Ascending aorta (tissue), 2 donors: ENCODE measurements at regions not wholly inside any gene's neighbourhood (a gene's known extent, or its start where the extent isn't known, plus 50 kb on each side); places are given as distances from the start of the nearest gene placed in this dataset.

Experiments used
- DNase-seq, 2 donors: peaks; one replicate each; pipeline ENCODE4 v3.0.0-alpha.2; 2019; ENCODE audit warnings: low spot score in 2 of 2
- H3K27ac ChIP-seq, 2 donors: fragments of 200-600 bp; sonication (generic); one replicate each; pipeline ENCODE4 v1.5.1; 2016 to 2017; ENCODE audit warnings: mild to moderate bottlenecking in 1 of 2
- H3K27me3 ChIP-seq: fragments of 200-600 bp; sonication (generic); one replicate; pipeline ENCODE4 v1.5.1; 2017
- H3K36me3 ChIP-seq, 2 donors: fragments of 200-600 bp; sonication (generic); one replicate each; pipeline ENCODE4 v1.5.1; 2016
- H3K4me1 ChIP-seq, 2 donors: fragments of 200-600 bp; sonication (generic); one replicate each; pipeline ENCODE4 v1.5.1; 2016 to 2017; ENCODE audit warnings: mild to moderate bottlenecking in 1 of 2
- H3K4me3 ChIP-seq, 2 donors: fragments of 200-600 bp; sonication (generic); one replicate each; pipeline ENCODE4 v1.5.1; 2016 to 2017; ENCODE audit warnings: mild to moderate bottlenecking in 1 of 2
- H3K9me3 ChIP-seq, 2 donors: fragments of 200-600 bp; sonication (generic); one replicate each; pipeline ENCODE4 v1.5.1; 2016
- CTCF ChIP-seq, 3 experiments: fragments of 200-600 bp in 2 of 3; fragments of 450-650 bp in 1 of 3; sonication (generic) in 2 of 3; IDR thresholded peaks; one replicate each; pipeline ENCODE4 v1.5.1; 2016 to 2019; ENCODE audit warnings: antibody characterized with exemption in 3 of 3, mild to moderate bottlenecking in 1 of 3, moderate library complexity in 1 of 3
- intact Hi-C: fragments of 100-400 bp; cut with DNase I; formaldehyde crosslinking; loops from one replicate; pipeline ENCODE4 v1.15.1; 2023

GRCh38 chrX:122817321-122817955 lies 366.6 kb upstream of the GRIA3 start:
- H3K27me3 ChIP-seq: no peaks in the 10 kb centered on the region
- intact Hi-C loops: no loop called here
- no peak overlapping the region for H3K4me3 ChIP-seq
- H3K4me1 ChIP-seq: no peaks in the 10 kb centered on the region
- H3K9me3 ChIP-seq: no peaks in the 10 kb centered on the region
- H3K27ac ChIP-seq: no peak overlapping the region
- no peak for DNase-seq
- TF ChIP-seq CTCF (IDR thresholded peaks at IDR 0.05): no peak
- no peaks in the 10 kb centered on the region for H3K36me3 ChIP-seq

- Histone ChIP-seq H3K27ac (no peak overlapping the region), H3K4me1 (no peaks in the 10 kb centered on the region), H3K9me3 (no peaks in the 10 kb centered on the region), H3K36me3 (no peaks in the 10 kb centered on the region), H3K27me3 (no peaks in the 10 kb centered on the region), H3K4me3 (no peak overlapping the region)
- DNase-seq: no peak
- TF ChIP-seq CTCF (IDR thresholded peaks at IDR 0.05): no peak
- intact Hi-C loops: no loop called here
These were observed 366.0 kb upstream of the GRIA3 start for GRCh38 chrX:122818068-122818467.

- no peak for DNase-seq
- H3K4me1 ChIP-seq: no peaks in the 10 kb centered on the region
- no peak for TF ChIP-seq CTCF (IDR thresholded peaks at IDR 0.05)
- no peaks in the 10 kb centered on the region for H3K9me3 ChIP-seq
- no peak overlapping the region for H3K4me3 ChIP-seq
- intact Hi-C loops: no loop called here
- H3K36me3 ChIP-seq: no peaks in the 10 kb centered on the region
- H3K27ac ChIP-seq: no peak overlapping the region
- no peaks in the 10 kb centered on the region for H3K27me3 ChIP-seq
These were observed 350.8 kb upstream of the GRIA3 start for GRCh38 chrX:122833230-122833629.

GRCh38 chrX:122835886-122836285 lies 348.2 kb upstream of the GRIA3 start:
- no peak for DNase-seq

GRCh38 chrX:122850326-122850725 lies 333.8 kb upstream of the GRIA3 start:
- Histone ChIP-seq H3K27me3 (no peaks in the 10 kb centered on the region), H3K4me1 (no peaks in the 10 kb centered on the region), H3K27ac (no peak overlapping the region), H3K4me3 (no peak overlapping the region), H3K9me3 (no peaks in the 10 kb centered on the region), H3K36me3 (no peaks in the 10 kb centered on the region)
- DNase-seq: no peak
- intact Hi-C loops: no loop called here
- TF ChIP-seq CTCF (IDR thresholded peaks at IDR 0.05): no peak

More at GRCh38 chrX:122835886-122836285, 348.2 kb upstream of the GRIA3 start:
- H3K27me3 ChIP-seq: no peaks in the 10 kb centered on the region
- no peaks in the 10 kb centered on the region for H3K9me3 ChIP-seq
- intact Hi-C loops: no loop called here
- H3K4me1 ChIP-seq: no peaks in the 10 kb centered on the region
- H3K36me3 ChIP-seq: no peaks in the 10 kb centered on the region
- H3K4me3 ChIP-seq: no peak overlapping the region
- H3K27ac ChIP-seq: no peak overlapping the region
- TF ChIP-seq CTCF (IDR thresholded peaks at IDR 0.05): no peak

GRCh38 chrX:122856205-122856604 lies 327.9 kb upstream of the GRIA3 start:
- no peak for DNase-seq
- Histone ChIP-seq H3K27ac (no peak overlapping the region), H3K4me1 (no peaks in the 10 kb centered on the region), H3K9me3 (no peaks in the 10 kb centered on the region), H3K27me3 (no peaks in the 10 kb centered on the region), H3K4me3 (no peak overlapping the region), H3K36me3 (no peaks in the 10 kb centered on the region)
- intact Hi-C loops: no loop called here
- TF ChIP-seq CTCF (IDR thresholded peaks at IDR 0.05): no peak
